Omental fat pad (tissue), 3 donors: ENCODE measurements at regions not wholly inside any gene's neighbourhood (a gene's known extent, or its start where the extent isn't known, plus 50 kb on each side); places are given as distances from the start of the nearest gene placed in this dataset.

ENCODE experiments used
- ATAC-seq: fragments of 150-250 bp; one replicate; pipeline ENCODE4 v1.9.1; 2016; ENCODE audit warnings: mild to moderate bottlenecking, moderate library complexity; ENCODE audit not compliant: low FRiP score
- DNase-seq: peaks from one replicate; pipeline ENCODE4 v3.0.0-alpha.2; 2019; ENCODE audit warnings: low spot score
- TF ChIP-seq, protein P1 (sequence below), 3 donors: fragments of 450-650 bp; IDR thresholded peaks; one replicate each; pipeline ENCODE4 v1.5.1; 2016 to 2017; ENCODE audit warnings: antibody characterized with exemption in 3 of 3, mild to moderate bottlenecking in 3 of 3, moderate library complexity in 2 of 3

DNA sequence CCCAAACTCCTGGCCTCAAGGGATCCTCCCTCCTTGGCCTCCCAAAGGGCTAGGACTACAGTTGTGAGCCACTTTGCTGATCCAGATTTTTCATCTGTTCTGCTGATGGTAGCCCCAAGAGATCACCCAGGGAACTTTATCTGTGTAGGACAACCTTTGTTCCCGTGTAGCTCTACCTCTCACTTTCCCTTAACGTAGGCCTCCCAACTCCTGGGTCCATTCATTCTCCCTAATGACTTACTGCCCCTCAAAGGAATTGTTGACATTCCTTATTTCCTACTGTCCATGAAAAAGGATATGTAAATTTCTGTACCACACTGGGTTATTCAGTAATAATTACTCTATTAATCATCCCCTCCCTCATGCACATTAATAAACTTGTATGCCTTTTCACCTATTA is 51.0 kb upstream of the PHF24 start:
- no peak for ATAC-seq
- DNase-seq = no peak
- TF ChIP-seq, protein P1, sequence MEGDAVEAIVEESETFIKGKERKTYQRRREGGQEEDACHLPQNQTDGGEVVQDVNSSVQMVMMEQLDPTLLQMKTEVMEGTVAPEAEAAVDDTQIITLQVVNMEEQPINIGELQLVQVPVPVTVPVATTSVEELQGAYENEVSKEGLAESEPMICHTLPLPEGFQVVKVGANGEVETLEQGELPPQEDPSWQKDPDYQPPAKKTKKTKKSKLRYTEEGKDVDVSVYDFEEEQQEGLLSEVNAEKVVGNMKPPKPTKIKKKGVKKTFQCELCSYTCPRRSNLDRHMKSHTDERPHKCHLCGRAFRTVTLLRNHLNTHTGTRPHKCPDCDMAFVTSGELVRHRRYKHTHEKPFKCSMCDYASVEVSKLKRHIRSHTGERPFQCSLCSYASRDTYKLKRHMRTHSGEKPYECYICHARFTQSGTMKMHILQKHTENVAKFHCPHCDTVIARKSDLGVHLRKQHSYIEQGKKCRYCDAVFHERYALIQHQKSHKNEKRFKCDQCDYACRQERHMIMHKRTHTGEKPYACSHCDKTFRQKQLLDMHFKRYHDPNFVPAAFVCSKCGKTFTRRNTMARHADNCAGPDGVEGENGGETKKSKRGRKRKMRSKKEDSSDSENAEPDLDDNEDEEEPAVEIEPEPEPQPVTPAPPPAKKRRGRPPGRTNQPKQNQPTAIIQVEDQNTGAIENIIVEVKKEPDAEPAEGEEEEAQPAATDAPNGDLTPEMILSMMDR (IDR thresholded peaks at IDR 0.05) = no peak

DNA sequence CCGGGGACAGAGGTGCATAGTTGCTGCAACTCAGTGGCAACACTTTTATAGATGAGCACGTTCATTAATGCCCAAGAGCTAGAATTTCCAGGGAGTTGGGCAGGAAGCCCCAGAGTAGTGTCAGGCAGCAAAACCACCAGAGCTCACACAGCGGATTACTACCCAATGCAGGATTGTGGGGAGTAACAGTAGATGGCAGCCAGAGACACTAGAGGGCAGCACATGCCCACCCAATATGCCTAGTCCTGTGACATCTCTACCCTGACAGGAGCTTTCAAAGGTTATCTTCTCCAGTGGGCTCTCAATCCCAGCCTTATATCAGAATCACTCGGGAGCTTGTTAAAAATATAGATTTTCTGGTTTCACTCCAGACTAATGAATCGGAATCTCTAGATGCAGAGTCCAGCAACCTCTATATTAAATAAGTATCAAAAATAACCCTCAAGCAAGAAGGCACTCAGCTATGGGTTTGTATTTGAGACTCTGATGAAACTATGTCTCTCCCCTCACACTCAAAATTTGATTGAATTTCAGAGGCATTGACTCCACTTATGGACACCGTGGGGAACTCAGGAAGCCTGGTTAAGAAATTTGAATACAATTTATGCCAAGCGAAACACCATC is 58.4 kb upstream of the PHF24 start:
- ATAC-seq = peak; percentile 90
- TF ChIP-seq, protein P1 (IDR thresholded peaks at IDR 0.05) = peak in 2 of 3 donors; percentile 69 to 90
- peak; percentile 73 for DNase-seq

DNA sequence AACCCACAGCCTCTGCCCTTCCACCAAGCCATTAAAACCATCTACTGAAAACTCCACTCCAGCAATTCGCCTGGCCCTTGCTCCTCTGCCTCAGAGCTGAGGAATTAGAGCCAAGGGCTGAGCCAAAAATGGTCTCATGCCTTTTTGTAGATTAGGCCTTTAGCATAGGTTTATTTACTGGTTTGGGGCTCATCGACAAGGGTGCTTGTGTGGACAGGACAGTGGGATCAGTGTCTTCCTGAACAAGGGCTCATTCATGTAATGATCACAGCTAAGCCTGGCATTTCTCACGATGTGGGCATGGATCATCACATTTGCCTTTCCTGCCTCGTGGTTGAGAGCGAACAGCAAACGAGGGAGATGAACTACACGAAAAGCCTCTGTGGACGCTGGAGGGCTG is 59.2 kb upstream of the PHF24 start:
- TF ChIP-seq, protein P1 (IDR thresholded peaks at IDR 0.05) = no peak

DNA sequence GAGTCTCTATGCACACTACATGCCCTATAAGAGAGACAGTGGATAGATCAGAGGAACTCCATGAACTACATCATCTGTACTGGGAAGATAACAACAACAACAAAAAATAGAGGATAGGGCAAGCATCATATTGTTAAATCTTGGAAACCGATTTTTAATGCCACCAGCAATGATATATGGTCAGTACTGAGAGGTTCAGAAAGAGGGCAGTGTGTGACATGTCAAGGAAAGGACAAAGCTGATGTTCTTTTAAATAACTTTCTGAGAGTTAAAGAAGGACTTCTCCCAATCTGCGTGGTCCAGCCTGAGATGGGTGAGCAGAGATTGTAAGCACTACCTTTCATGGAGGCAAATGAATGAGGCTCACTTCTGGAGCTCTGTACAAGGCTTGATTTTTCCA is 62.0 kb upstream of the PHF24 start:
- ATAC-seq = no peak
- DNase-seq = no peak

More for the DNA sequence above, 59.2 kb upstream of the PHF24 start:
- DNase-seq (no peak), ATAC-seq (no peak)

GRCh38 chr9:34892886-34893285 is 65.2 kb upstream of the PHF24 start:
- TF ChIP-seq, protein P1 (IDR thresholded peaks at IDR 0.05) = no peak
- ATAC-seq (no peak), DNase-seq (no peak)

More for the DNA sequence above, 62.0 kb upstream of the PHF24 start:
- TF ChIP-seq, protein P1 (IDR thresholded peaks at IDR 0.05) = no peak

- TF ChIP-seq, protein P1 (IDR thresholded peaks at IDR 0.05) = no peak
- DNase-seq = no peak
- ATAC-seq = no peak
These were observed 66.7 kb upstream of the PHF24 start for GRCh38 chr9:34891386-34891785.

- ATAC-seq = no peak
- TF ChIP-seq, protein P1 (IDR thresholded peaks at IDR 0.05) = no peak
- DNase-seq = no peak
These were observed 70.2 kb upstream of the PHF24 start for GRCh38 chr9:34887841-34888240.
